Astrocyte (in vitro differentiated cells and primary cell): ENCODE measurements at regions not wholly inside any gene's neighbourhood (a gene's known extent, or its start where the extent isn't known, plus 50 kb on each side); places are given as distances from the start of the nearest gene placed in this dataset.

Source experiments
- EZH2 ChIP-seq: IDR thresholded peaks from 2 replicates; pipeline ENCODE4 v1.6.1; 2012; ENCODE audit warnings: mild to moderate bottlenecking, low read length, inconsistent platforms; ENCODE audit not compliant: insufficient read depth
- TF ChIP-seq, protein P1 (sequence below): IDR thresholded peaks from 2 replicates; pipeline ENCODE4 v1.5.1; 2011; ENCODE audit warnings: low read depth, mild to moderate bottlenecking, inconsistent platforms, low read length, moderate library complexity; ENCODE audit not compliant: insufficient read depth

DNA sequence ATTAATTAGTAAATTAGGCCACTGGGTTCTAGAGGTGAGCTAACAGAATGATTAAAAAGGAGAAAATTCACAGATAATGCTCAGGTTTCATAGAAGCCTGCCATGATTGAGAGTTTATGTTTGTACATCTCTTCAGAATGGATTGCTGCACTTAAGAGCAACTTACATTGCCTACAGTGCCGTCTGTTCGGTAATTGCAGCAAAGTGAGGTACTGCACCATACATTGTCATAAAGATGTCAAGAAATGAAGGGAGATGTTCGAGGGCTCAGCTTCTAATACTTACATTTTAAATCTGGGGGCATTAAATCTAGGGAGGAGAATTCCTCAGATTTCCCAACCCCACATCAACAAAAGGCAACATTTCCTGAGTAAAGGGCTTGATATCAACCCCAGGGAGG, 976.2 kb upstream of the FANCL start:
- TF ChIP-seq, protein P1, sequence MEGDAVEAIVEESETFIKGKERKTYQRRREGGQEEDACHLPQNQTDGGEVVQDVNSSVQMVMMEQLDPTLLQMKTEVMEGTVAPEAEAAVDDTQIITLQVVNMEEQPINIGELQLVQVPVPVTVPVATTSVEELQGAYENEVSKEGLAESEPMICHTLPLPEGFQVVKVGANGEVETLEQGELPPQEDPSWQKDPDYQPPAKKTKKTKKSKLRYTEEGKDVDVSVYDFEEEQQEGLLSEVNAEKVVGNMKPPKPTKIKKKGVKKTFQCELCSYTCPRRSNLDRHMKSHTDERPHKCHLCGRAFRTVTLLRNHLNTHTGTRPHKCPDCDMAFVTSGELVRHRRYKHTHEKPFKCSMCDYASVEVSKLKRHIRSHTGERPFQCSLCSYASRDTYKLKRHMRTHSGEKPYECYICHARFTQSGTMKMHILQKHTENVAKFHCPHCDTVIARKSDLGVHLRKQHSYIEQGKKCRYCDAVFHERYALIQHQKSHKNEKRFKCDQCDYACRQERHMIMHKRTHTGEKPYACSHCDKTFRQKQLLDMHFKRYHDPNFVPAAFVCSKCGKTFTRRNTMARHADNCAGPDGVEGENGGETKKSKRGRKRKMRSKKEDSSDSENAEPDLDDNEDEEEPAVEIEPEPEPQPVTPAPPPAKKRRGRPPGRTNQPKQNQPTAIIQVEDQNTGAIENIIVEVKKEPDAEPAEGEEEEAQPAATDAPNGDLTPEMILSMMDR, result no peak
- TF ChIP-seq EZH2, result no peak
